ENCODE measurements at regions not wholly inside any gene's neighbourhood (a gene's known extent, or its start where the extent isn't known, plus 50 kb on each side); places are given as distances from the start of the nearest gene placed in this dataset.
"Not testable (repeated sequence)": the region's sequence is repeated elsewhere in the genome, so short reads cannot be mapped to it uniquely, and the experiment has no call there.

GRCh38 chr9:89680547-89681467 lies 76.0 kb downstream of the GADD45G start:
- no peak for DNase-seq (ENCODE audit: insufficient read length, low spot score, missing footprints)
- Histone ChIP-seq H3K79me2 (ENCODE audit: insufficient read depth, low read length) (no peaks in the 10 kb centered on the region), H3K4me3 (ENCODE audit: insufficient read depth, low read length) (no peak overlapping the region), H3K4me1 (ENCODE audit: insufficient read depth, low read length) (no peaks in the 10 kb centered on the region), H3K4me2 (ENCODE audit: insufficient read depth, low read length) (no peak overlapping the region), H3K9me3 (ENCODE audit: low read depth, low read length) (no peaks in the 10 kb centered on the region), H4K20me1 (ENCODE audit: insufficient read depth, low read length) (no peaks in the 10 kb centered on the region), H3K36me3 (ENCODE audit: insufficient read depth, low read length) (no peaks in the 10 kb centered on the region), H3K27ac (ENCODE audit: low read depth, low read length) (no peak overlapping the region), H3K27me3 (ENCODE audit: insufficient read depth, low read length) (no peaks in the 10 kb centered on the region), H2AFZ (ENCODE audit: low read length) (no peak overlapping the region)
- no peak for TF ChIP-seq CTCF (IDR thresholded peaks at IDR 0.05; ENCODE audit: extremely low read depth, low read depth, low read length)

- not testable (repeated sequence) for DNase-seq (ENCODE audit: insufficient read length, low spot score, missing footprints); H3K4me3 ChIP-seq (ENCODE audit: insufficient read depth, low read length); H3K27me3 ChIP-seq (ENCODE audit: insufficient read depth, low read length); H3K79me2 ChIP-seq (ENCODE audit: insufficient read depth, low read length); H4K20me1 ChIP-seq (ENCODE audit: insufficient read depth, low read length); H3K4me2 ChIP-seq (ENCODE audit: insufficient read depth, low read length); H3K27ac ChIP-seq (ENCODE audit: low read depth, low read length); H3K4me1 ChIP-seq (ENCODE audit: insufficient read depth, low read length); H3K36me3 ChIP-seq (ENCODE audit: insufficient read depth, low read length); H2AFZ ChIP-seq (ENCODE audit: low read length); H3K9me3 ChIP-seq (ENCODE audit: low read depth, low read length)
Measured at GRCh38 chr9:89681468-89681859, 76.7 kb downstream of the GADD45G start.

GRCh38 chr9:89683626-89684025 lies 78.8 kb downstream of the GADD45G start:
- Histone ChIP-seq H3K79me2 (ENCODE audit: insufficient read depth, low read length) (no peaks in the 10 kb centered on the region), H3K4me2 (ENCODE audit: insufficient read depth, low read length) (no peak overlapping the region), H4K20me1 (ENCODE audit: insufficient read depth, low read length) (no peaks in the 10 kb centered on the region), H3K9me3 (ENCODE audit: low read depth, low read length) (no peaks in the 10 kb centered on the region), H2AFZ (ENCODE audit: low read length) (no peak overlapping the region), H3K36me3 (ENCODE audit: insufficient read depth, low read length) (no peaks in the 10 kb centered on the region), H3K4me3 (ENCODE audit: insufficient read depth, low read length) (no peak overlapping the region), H3K4me1 (ENCODE audit: insufficient read depth, low read length) (no peaks in the 10 kb centered on the region), H3K27ac (ENCODE audit: low read depth, low read length) (no peak overlapping the region), H3K27me3 (ENCODE audit: insufficient read depth, low read length) (no peaks in the 10 kb centered on the region)
- DNase-seq (ENCODE audit: insufficient read length, low spot score, missing footprints), result no peak
- TF ChIP-seq CTCF (IDR thresholded peaks at IDR 0.05; ENCODE audit: extremely low read depth, low read depth, low read length), result no peak

GRCh38 chr9:89684218-89684617 lies 79.4 kb downstream of the GADD45G start:
- Histone ChIP-seq H3K4me2 (ENCODE audit: insufficient read depth, low read length) (no peak overlapping the region), H3K27me3 (ENCODE audit: insufficient read depth, low read length) (no peaks in the 10 kb centered on the region), H3K79me2 (ENCODE audit: insufficient read depth, low read length) (no peaks in the 10 kb centered on the region), H4K20me1 (ENCODE audit: insufficient read depth, low read length) (no peaks in the 10 kb centered on the region), H2AFZ (ENCODE audit: low read length) (no peak overlapping the region), H3K36me3 (ENCODE audit: insufficient read depth, low read length) (no peaks in the 10 kb centered on the region), H3K27ac (ENCODE audit: low read depth, low read length) (no peak overlapping the region), H3K9me3 (ENCODE audit: low read depth, low read length) (no peaks in the 10 kb centered on the region), H3K4me3 (ENCODE audit: insufficient read depth, low read length) (no peak overlapping the region), H3K4me1 (ENCODE audit: insufficient read depth, low read length) (no peaks in the 10 kb centered on the region)
- no peak for TF ChIP-seq CTCF (IDR thresholded peaks at IDR 0.05; ENCODE audit: extremely low read depth, low read depth, low read length)
- no peak for DNase-seq (ENCODE audit: insufficient read length, low spot score, missing footprints)
